ENCODE measurements at regions not wholly inside any gene's neighbourhood (a gene's known extent, or its start where the extent isn't known, plus 50 kb on each side); places are given as distances from the start of the nearest gene placed in this dataset.
"Not testable (repeated sequence)": the region's sequence is repeated elsewhere in the genome, so short reads cannot be mapped to it uniquely, and the experiment has no call there.

GRCh38 chr21:39007532-39007931 is 175.7 kb downstream of the PSMG1 start:
- no peak overlapping the region for H3K4me3 ChIP-seq (ENCODE audit: low read depth, low read length)
- no peaks in the 10 kb centered on the region; the same call in 1 of the 2 replicates for H3K9me3 ChIP-seq (ENCODE audit: control insufficient read depth, insufficient read depth, low read depth, low read length)
- no peak overlapping the region for H3K9ac ChIP-seq (ENCODE audit: low read length)
- H3K36me3 ChIP-seq (ENCODE audit: control insufficient read depth, insufficient read depth, low read length) = no peaks in the 10 kb centered on the region
- H3K27me3 ChIP-seq (ENCODE audit: control insufficient read depth, insufficient read depth, low read length) = no peaks in the 10 kb centered on the region
- no peak overlapping the region for H3K27ac ChIP-seq (ENCODE audit: low read depth, low read length)
- H3K4me1 ChIP-seq (ENCODE audit: control insufficient read depth, insufficient read depth, low read length) = peaks cover 20% of the 10 kb centered on the region

GRCh38 chr21:39006571-39007311 is 176.5 kb downstream of the PSMG1 start:
- H3K4me1 ChIP-seq (ENCODE audit: control insufficient read depth, insufficient read depth, low read length) = peaks cover 20% of the 10 kb centered on the region
- H3K9me3 ChIP-seq (ENCODE audit: control insufficient read depth, insufficient read depth, low read depth, low read length) = no peaks in the 10 kb centered on the region
- H3K4me3 ChIP-seq (ENCODE audit: low read depth, low read length) = no peak overlapping the region
- no peaks in the 10 kb centered on the region for H3K27me3 ChIP-seq (ENCODE audit: control insufficient read depth, insufficient read depth, low read length)
- H3K27ac ChIP-seq (ENCODE audit: low read depth, low read length) = no peak overlapping the region
- H3K9ac ChIP-seq (ENCODE audit: low read length) = peak overlapping the region; percentile 12
- no peaks in the 10 kb centered on the region for H3K36me3 ChIP-seq (ENCODE audit: control insufficient read depth, insufficient read depth, low read length)

GRCh38 chr21:39005502-39005787 is 177.8 kb downstream of the PSMG1 start:
- Histone ChIP-seq H3K36me3 (ENCODE audit: control insufficient read depth, insufficient read depth, low read length) (no peaks in the 10 kb centered on the region), H3K4me1 (ENCODE audit: control insufficient read depth, insufficient read depth, low read length) (peaks cover 20% of the 10 kb centered on the region), H3K4me3 (ENCODE audit: low read depth, low read length) (no peak overlapping the region), H3K9me3 (ENCODE audit: control insufficient read depth, insufficient read depth, low read depth, low read length) (no peaks in the 10 kb centered on the region), H3K9ac (ENCODE audit: low read length) (no peak overlapping the region), H3K27ac (ENCODE audit: low read depth, low read length) (no peak overlapping the region), H3K27me3 (ENCODE audit: control insufficient read depth, insufficient read depth, low read length) (no peaks in the 10 kb centered on the region)

- H3K4me3 ChIP-seq (ENCODE audit: low read depth, low read length) = no peak overlapping the region
- H3K27me3 ChIP-seq (ENCODE audit: control insufficient read depth, insufficient read depth, low read length) = no peaks in the 10 kb centered on the region
- H3K36me3 ChIP-seq (ENCODE audit: control insufficient read depth, insufficient read depth, low read length) = no peaks in the 10 kb centered on the region
- H3K27ac ChIP-seq (ENCODE audit: low read depth, low read length) = no peak overlapping the region
- H3K9ac ChIP-seq (ENCODE audit: low read length) = no peak overlapping the region
- H3K4me1 ChIP-seq (ENCODE audit: control insufficient read depth, insufficient read depth, low read length) = peaks cover 20% of the 10 kb centered on the region
- no peaks in the 10 kb centered on the region for H3K9me3 ChIP-seq (ENCODE audit: control insufficient read depth, insufficient read depth, low read depth, low read length)
Observed at GRCh38 chr21:39004634-39005501, 178.4 kb downstream of the PSMG1 start.

- H3K4me1 ChIP-seq (ENCODE audit: control insufficient read depth, insufficient read depth, low read length) = peaks cover 20% of the 10 kb centered on the region
- no peak overlapping the region for H3K27ac ChIP-seq (ENCODE audit: low read depth, low read length)
- H3K9ac ChIP-seq (ENCODE audit: low read length) = no peak overlapping the region
- no peaks in the 10 kb centered on the region for H3K36me3 ChIP-seq (ENCODE audit: control insufficient read depth, insufficient read depth, low read length)
- H3K27me3 ChIP-seq (ENCODE audit: control insufficient read depth, insufficient read depth, low read length) = no peaks in the 10 kb centered on the region
- no peaks in the 10 kb centered on the region for H3K9me3 ChIP-seq (ENCODE audit: control insufficient read depth, insufficient read depth, low read depth, low read length)
- no peak overlapping the region for H3K4me3 ChIP-seq (ENCODE audit: low read depth, low read length)
Observed at GRCh38 chr21:39003982-39004633, 179.1 kb downstream of the PSMG1 start.

- Histone ChIP-seq H3K4me3 (ENCODE audit: low read depth, low read length) (no peak overlapping the region), H3K27ac (ENCODE audit: low read depth, low read length) (no peak overlapping the region), H3K36me3 (ENCODE audit: control insufficient read depth, insufficient read depth, low read length) (no peaks in the 10 kb centered on the region), H3K4me1 (ENCODE audit: control insufficient read depth, insufficient read depth, low read length) (peaks cover 13% of the 10 kb centered on the region), H3K9ac (ENCODE audit: low read length) (no peak overlapping the region), H3K27me3 (ENCODE audit: control insufficient read depth, insufficient read depth, low read length) (no peaks in the 10 kb centered on the region), H3K9me3 (ENCODE audit: control insufficient read depth, insufficient read depth, low read depth, low read length) (no peaks in the 10 kb centered on the region)
Observed at GRCh38 chr21:39001341-39001740, 181.9 kb downstream of the PSMG1 start.

GRCh38 chr21:39000496-39000895 is 182.8 kb downstream of the PSMG1 start:
- H3K36me3 ChIP-seq (ENCODE audit: control insufficient read depth, insufficient read depth, low read length) = no peaks in the 10 kb centered on the region
- no peak overlapping the region for H3K4me3 ChIP-seq (ENCODE audit: low read depth, low read length)
- no peaks in the 10 kb centered on the region for H3K9me3 ChIP-seq (ENCODE audit: control insufficient read depth, insufficient read depth, low read depth, low read length)
- H3K4me1 ChIP-seq (ENCODE audit: control insufficient read depth, insufficient read depth, low read length) = peaks cover 9% of the 10 kb centered on the region
- no peak overlapping the region for H3K27ac ChIP-seq (ENCODE audit: low read depth, low read length)
- H3K9ac ChIP-seq (ENCODE audit: low read length) = no peak overlapping the region
- H3K27me3 ChIP-seq (ENCODE audit: control insufficient read depth, insufficient read depth, low read length) = no peaks in the 10 kb centered on the region

- Histone ChIP-seq H3K9me3 (ENCODE audit: control insufficient read depth, insufficient read depth, low read depth, low read length) (no peaks in the 10 kb centered on the region), H3K4me3 (ENCODE audit: low read depth, low read length) (no peak overlapping the region), H3K27me3 (ENCODE audit: control insufficient read depth, insufficient read depth, low read length) (no peaks in the 10 kb centered on the region), H3K27ac (ENCODE audit: low read depth, low read length) (no peak overlapping the region), H3K9ac (ENCODE audit: low read length) (no peak overlapping the region), H3K4me1 (ENCODE audit: control insufficient read depth, insufficient read depth, low read length) (peaks cover 7% of the 10 kb centered on the region; the same call in 1 of the 2 replicates), H3K36me3 (ENCODE audit: control insufficient read depth, insufficient read depth, low read length) (no peaks in the 10 kb centered on the region)
Observed at GRCh38 chr21:38999161-38999560, 184.1 kb downstream of the PSMG1 start.

GRCh38 chr21:38998281-38998680 is 185.0 kb downstream of the PSMG1 start:
- not testable (repeated sequence) for H3K36me3 ChIP-seq (ENCODE audit: control insufficient read depth, insufficient read depth, low read length); H3K9ac ChIP-seq (ENCODE audit: low read length); H3K27me3 ChIP-seq (ENCODE audit: control insufficient read depth, insufficient read depth, low read length); H3K4me1 ChIP-seq (ENCODE audit: control insufficient read depth, insufficient read depth, low read length); H3K9me3 ChIP-seq (ENCODE audit: control insufficient read depth, insufficient read depth, low read depth, low read length); H3K4me3 ChIP-seq (ENCODE audit: low read depth, low read length); H3K27ac ChIP-seq (ENCODE audit: low read depth, low read length)

- H3K27me3 ChIP-seq (ENCODE audit: control insufficient read depth, insufficient read depth, low read length); H3K4me1 ChIP-seq (ENCODE audit: control insufficient read depth, insufficient read depth, low read length); H3K9ac ChIP-seq (ENCODE audit: low read length); H3K9me3 ChIP-seq (ENCODE audit: control insufficient read depth, insufficient read depth, low read depth, low read length); H3K36me3 ChIP-seq (ENCODE audit: control insufficient read depth, insufficient read depth, low read length); H3K27ac ChIP-seq (ENCODE audit: low read depth, low read length); H3K4me3 ChIP-seq (ENCODE audit: low read depth, low read length): not testable (repeated sequence)
Observed at GRCh38 chr21:38997843-38998175, 185.4 kb downstream of the PSMG1 start.
